ENCODE measurements at regions not wholly inside any gene's neighbourhood (a gene's known extent, or its start where the extent isn't known, plus 50 kb on each side); places are given as distances from the start of the nearest gene placed in this dataset.

DNA sequence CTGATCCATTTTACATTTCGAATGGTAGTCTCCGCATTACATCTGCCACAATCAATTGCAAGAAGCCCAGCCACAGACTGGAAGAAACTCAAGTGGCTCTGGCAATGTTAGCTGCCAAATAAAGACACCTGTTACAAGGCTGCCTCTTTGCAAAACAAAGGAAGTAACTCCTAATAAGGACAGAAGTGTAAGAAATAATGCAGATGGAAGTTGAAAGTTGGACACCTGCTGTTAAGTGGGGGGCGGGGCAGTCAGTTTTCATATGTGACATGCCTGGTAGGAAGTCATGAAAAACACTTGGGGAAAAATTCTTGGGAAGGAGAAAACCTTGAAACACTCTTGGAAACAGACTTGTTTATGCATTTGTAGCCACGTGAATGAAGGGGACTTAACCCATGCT, 54.1 kb upstream of the ATP2C1 start:
- no TSS peak for BruUV-seq (replicated peaks)
- Histone ChIP-seq H3K9ac (ENCODE audit: control insufficient read depth, insufficient read depth, low read length) (no peak overlapping the region), H3K4me3 (no peak overlapping the region), H3K79me2 (ENCODE audit: control insufficient read depth, insufficient read depth, low read length) (no peaks in the 10 kb centered on the region), H3K4me1 (ENCODE audit: control insufficient read depth, insufficient read depth, low read length) (peaks cover 12% of the 10 kb centered on the region), H3K36me3 (ENCODE audit: control insufficient read depth in 2 of 2, insufficient read depth in 2 of 2, low read length in 1 of 2) (no peaks in the 10 kb centered on the region), H3K27ac (ENCODE audit: control insufficient read depth, insufficient read depth) (no peak overlapping the region), H3K9me3 (replicated peaks; ENCODE audit: control insufficient read depth, insufficient read depth, low read length) (no peaks in the 10 kb centered on the region), H3K27me3 (replicated peaks in 1 of 2; ENCODE audit: control insufficient read depth in 2 of 2, insufficient read depth in 2 of 2, low read length in 1 of 2) (no peaks in the 10 kb centered on the region), H4K20me1 (ENCODE audit: control insufficient read depth, insufficient read depth) (no peaks in the 10 kb centered on the region), H3K4me2 (ENCODE audit: control insufficient read depth, insufficient read depth) (0 out of 2 replicates have a peak overlapping the region, but pooled peaks have one; percentile 36), H2AFZ (ENCODE audit: control insufficient read depth, low read depth, low read length) (peak overlapping the region; percentile 3; the same call in 1 of the 2 replicates)
- DNase-seq (ENCODE audit: low read depth, low spot score) (no peak), ATAC-seq (peak; percentile 72), FAIRE-seq (peak; percentile 35)
- intact Hi-C loops (cut with micrococcal nuclease; ENCODE audit: unreplicated experiment) (no loop called here), in situ Hi-C loops (cut with MboI) (no loop called here)
- CTCF ChIA-PET, result interaction anchor here (0.6 to 2.8 kb wide), 10 partner anchors 8 to 646 kb away, joined by 3 to 10 read pairs (median 4); no protein-coding TSS in a partner anchor
- SMC1A ChIA-PET (ENCODE audit: uncharacterized antibody, unreplicated experiment), result interaction anchor here (1.1 to 5.0 kb wide), 9 partner anchors 9 to 94 kb away, joined by 3 to 71 read pairs (median 4); no protein-coding TSS in a partner anchor
- TF ChIP-seq SRF (IDR thresholded peaks at IDR 0.05; ENCODE audit: low read depth in 2 of 2, low read length in 2 of 2) (peak; percentile 58 to 89), TCF3 (IDR thresholded peaks at IDR 0.05; ENCODE audit: borderline replicate concordance, insufficient read depth, low read depth, low read length) (peak; percentile 79; the same call in 1 of the 2 replicates), TCF12 (IDR thresholded peaks at IDR 0.05; ENCODE audit: low read depth, low read length) (peak; percentile 64; the same call in 1 of the 2 replicates), EED (IDR thresholded peaks at IDR 0.05; ENCODE audit: low read depth) (no peak; the same call in 1 of the 2 replicates)
- TF ChIP-seq, protein P1, sequence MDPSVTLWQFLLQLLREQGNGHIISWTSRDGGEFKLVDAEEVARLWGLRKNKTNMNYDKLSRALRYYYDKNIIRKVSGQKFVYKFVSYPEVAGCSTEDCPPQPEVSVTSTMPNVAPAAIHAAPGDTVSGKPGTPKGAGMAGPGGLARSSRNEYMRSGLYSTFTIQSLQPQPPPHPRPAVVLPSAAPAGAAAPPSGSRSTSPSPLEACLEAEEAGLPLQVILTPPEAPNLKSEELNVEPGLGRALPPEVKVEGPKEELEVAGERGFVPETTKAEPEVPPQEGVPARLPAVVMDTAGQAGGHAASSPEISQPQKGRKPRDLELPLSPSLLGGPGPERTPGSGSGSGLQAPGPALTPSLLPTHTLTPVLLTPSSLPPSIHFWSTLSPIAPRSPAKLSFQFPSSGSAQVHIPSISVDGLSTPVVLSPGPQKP (IDR thresholded peaks at IDR 0.05; ENCODE audit: low read depth, low read length), result 0 out of 2 replicates have a peak, but pooled peaks have one; percentile 44
- RAD21 ChIA-PET (ENCODE audit: unreplicated experiment), result interaction anchor here (0.6 to 4.1 kb wide), 8 partner anchors 11 to 93 kb away, joined by 3 to 41 read pairs (median 4); no protein-coding TSS in a partner anchor
- POLR2A ChIA-PET, result interaction anchor here (0.7 to 3.5 kb wide), 4 partner anchors 9 to 57 kb away, joined by 3 to 22 read pairs (median 4); no protein-coding TSS in a partner anchor
- WGBS (ENCODE audit: insufficient coverage, insufficient replicate concordance, low lambda C conversion rate, missing lambda C conversion rate), result 55% methylated on average over 4 of the region's 4 CpGs

Data from GM12878 (cell line).